HL-60/S4 (cell line): ENCODE measurements at regions not wholly inside any gene's neighbourhood (a gene's known extent, or its start where the extent isn't known, plus 50 kb on each side); places are given as distances from the start of the nearest gene placed in this dataset.

Experiments
- in situ Hi-C: fragments of 300-500 bp; cut with MboI; formaldehyde crosslinking; loops from 2 replicates; pipeline ENCODE4 v1.14.3; 2022; ENCODE audit warnings: low sequenced_read_pairs

- in situ Hi-C loops, result no loop called here
Observed at GRCh38 chr4:123862812-123863211, 466.2 kb downstream of the SPRY1 start.

- in situ Hi-C loops, result no loop called here
Observed at GRCh38 chr4:123866796-123867195, 470.2 kb downstream of the SPRY1 start.

GRCh38 chr4:123867910-123868587, 471.5 kb downstream of the SPRY1 start:
- in situ Hi-C loops, result no loop called here

GRCh38 chr4:123869286-123870215, 473.0 kb downstream of the SPRY1 start:
- in situ Hi-C loops, result no loop called here

GRCh38 chr4:123870216-123870876, 473.8 kb downstream of the SPRY1 start:
- in situ Hi-C loops, result no loop called here

- in situ Hi-C loops, result no loop called here
Observed at GRCh38 chr4:123871341-123871740, 474.7 kb downstream of the SPRY1 start.

GRCh38 chr4:123874063-123874462, 477.5 kb downstream of the SPRY1 start:
- in situ Hi-C loops, result no loop called here

- in situ Hi-C loops, result no loop called here
Observed at GRCh38 chr4:123876143-123876542, 479.5 kb downstream of the SPRY1 start.

GRCh38 chr4:123876671-123877101, 480.1 kb downstream of the SPRY1 start:
- in situ Hi-C loops, result no loop called here

GRCh38 chr4:123877551-123877950, 481.0 kb downstream of the SPRY1 start:
- in situ Hi-C loops, result no loop called here

GRCh38 chr4:123878976-123879375, 482.4 kb downstream of the SPRY1 start:
- in situ Hi-C loops, result no loop called here

- in situ Hi-C loops, result no loop called here
Observed at GRCh38 chr4:123880631-123881030, 484.0 kb downstream of the SPRY1 start.

GRCh38 chr4:123884922-123885321, 488.3 kb downstream of the SPRY1 start:
- in situ Hi-C loops, result no loop called here

- in situ Hi-C loops, result no loop called here
Observed at GRCh38 chr4:123889507-123889906, 492.9 kb downstream of the SPRY1 start.

- in situ Hi-C loops, result no loop called here
Observed at GRCh38 chr4:123890889-123891288, 494.3 kb downstream of the SPRY1 start.

- in situ Hi-C loops, result no loop called here
Observed at GRCh38 chr4:123891881-123892280, 495.3 kb downstream of the SPRY1 start.

- in situ Hi-C loops, result no loop called here
Observed at GRCh38 chr4:123892368-123892976, 495.9 kb downstream of the SPRY1 start.

GRCh38 chr4:123893011-123893981, 496.7 kb downstream of the SPRY1 start:
- in situ Hi-C loops, result no loop called here

- in situ Hi-C loops, result no loop called here
Observed at GRCh38 chr4:123896446-123897071, 500.0 kb downstream of the SPRY1 start.
